CD4-positive, CD25-positive, alpha-beta regulatory T cell (primary cell): ENCODE measurements at regions not wholly inside any gene's neighbourhood (a gene's known extent, or its start where the extent isn't known, plus 50 kb on each side); places are given as distances from the start of the nearest gene placed in this dataset.
"Not testable (repeated sequence)": the region's sequence is repeated elsewhere in the genome, so short reads cannot be mapped to it uniquely, and the experiment has no call there.

Source experiments
- ATAC-seq, 2 donors: fragments of 150-1000 bp; cut with Tn5 transposase; one replicate each; pipeline ENCODE4 v1.10.0; 2021; ENCODE audit warnings: low read depth in 2 of 2, moderate number of reproducible peaks in 2 of 2, moderate library complexity in 1 of 2
- DNase-seq, 3 donors: peaks; one replicate each; pipeline versions ENCODE4 v3.0.0 to v3.0.0-alpha.2; 2012 to 2022; ENCODE audit warnings: mixed read lengths in 1 of 3
- H3K27ac ChIP-seq: one replicate; pipeline ENCODE4 v1.7.0; 2013; ENCODE audit warnings: mild to moderate bottlenecking, low read length; ENCODE audit not compliant: insufficient read depth, poor library complexity, severe bottlenecking
- H3K27me3 ChIP-seq: one replicate; pipeline ENCODE4 v1.7.0; 2013; ENCODE audit warnings: low read length; ENCODE audit not compliant: control insufficient read depth, insufficient read depth
- H3K36me3 ChIP-seq: one replicate; pipeline ENCODE4 v1.7.0; 2013; ENCODE audit warnings: mild to moderate bottlenecking, low read length, moderate library complexity; ENCODE audit not compliant: control insufficient read depth, insufficient read depth
- H3K4me1 ChIP-seq: 2 replicates; pipeline ENCODE4 v1.7.0; 2013; ENCODE audit warnings: mild to moderate bottlenecking, low read length; ENCODE audit not compliant: insufficient read depth, control insufficient read depth, poor library complexity, severe bottlenecking
- H3K4me3 ChIP-seq: one replicate; pipeline ENCODE4 v1.7.0; 2013; ENCODE audit warnings: low read depth, mild to moderate bottlenecking, low read length, moderate library complexity
- H3K9me3 ChIP-seq, 2 experiments: 1 replicate in 1 of 2; 2 replicates in 1 of 2; pipeline ENCODE4 v1.7.0; 2013; ENCODE audit warnings: low read length in 2 of 2, mild to moderate bottlenecking in 1 of 2, moderate library complexity in 1 of 2; ENCODE audit not compliant: control insufficient read depth in 2 of 2
- H3K27ac Mint-ChIP-seq, 3 donors: one replicate each; pipeline ENCODE4 v1.8.0; 2020 to 2022; ENCODE audit warnings: mild to moderate bottlenecking in 3 of 3, mixed read lengths in 3 of 3, moderate library complexity in 2 of 3
- H3K27me3 Mint-ChIP-seq: one replicate; pipeline ENCODE4 v1.8.0; 2022; ENCODE audit warnings: mild to moderate bottlenecking, mixed read lengths
- H3K36me3 Mint-ChIP-seq: one replicate; pipeline ENCODE4 v1.8.0; 2020; ENCODE audit warnings: mixed read lengths
- H3K4me1 Mint-ChIP-seq, 4 donors: one replicate each; pipeline ENCODE4 v1.8.0; 2020 to 2022; ENCODE audit warnings: mixed read lengths in 4 of 4, mild to moderate bottlenecking in 1 of 4
- H3K4me3 Mint-ChIP-seq, 4 donors: one replicate each; pipeline ENCODE4 v1.8.0; 2020 to 2022; ENCODE audit warnings: mild to moderate bottlenecking in 4 of 4, mixed read lengths in 4 of 4, moderate library complexity in 3 of 4
- H3K9me3 Mint-ChIP-seq, 7 donors: one replicate each; pipeline ENCODE4 v1.8.0; 2020 to 2022; ENCODE audit warnings: mixed read lengths in 7 of 7, mild to moderate bottlenecking in 3 of 7, moderate library complexity in 2 of 7

GRCh38 chr2:107747199-107747963 lies 79.3 kb upstream of the RGPD4 start:
- DNase-seq, ATAC-seq, H3K27me3 ChIP-seq, H3K9me3 ChIP-seq, H3K4me1 ChIP-seq, H3K36me3 ChIP-seq, H3K36me3 Mint-ChIP-seq, H3K4me1 Mint-ChIP-seq, H3K9me3 Mint-ChIP-seq, H3K27ac ChIP-seq, H3K4me3 Mint-ChIP-seq, H3K4me3 ChIP-seq, H3K27me3 Mint-ChIP-seq, H3K27ac Mint-ChIP-seq: not testable (repeated sequence)

- H3K9me3 Mint-ChIP-seq: peaks cover 0 to 4% (median 0%) of the 10 kb centered on the region in 7 donors
- H3K4me3 Mint-ChIP-seq: no peak overlapping the region
- no peak overlapping the region for H3K27ac Mint-ChIP-seq
- H3K4me3 ChIP-seq: no peak overlapping the region
- H3K27me3 Mint-ChIP-seq: no peaks in the 10 kb centered on the region
- H3K36me3 Mint-ChIP-seq: no peaks in the 10 kb centered on the region
- H3K4me1 ChIP-seq: no peaks in the 10 kb centered on the region
- H3K27me3 ChIP-seq: no peaks in the 10 kb centered on the region
- H3K4me1 Mint-ChIP-seq: no peaks in the 10 kb centered on the region
- no peak for ATAC-seq
- H3K27ac ChIP-seq: no peak overlapping the region
- H3K9me3 ChIP-seq: no peaks in the 10 kb centered on the region
- DNase-seq: no peak
- H3K36me3 ChIP-seq: no peaks in the 10 kb centered on the region
These were observed 78.6 kb upstream of the RGPD4 start for GRCh38 chr2:107747964-107748583.

GRCh38 chr2:107751936-107752335 lies 74.8 kb upstream of the RGPD4 start:
- Mint-ChIP-seq H3K4me1 (no peaks in the 10 kb centered on the region), H3K9me3 (peaks cover 0 to 4% (median 1%) of the 10 kb centered on the region in 7 donors)

GRCh38 chr2:107753806-107754205 lies 72.9 kb upstream of the RGPD4 start:
- H3K27ac Mint-ChIP-seq, H3K36me3 Mint-ChIP-seq, H3K4me3 Mint-ChIP-seq, H3K4me1 ChIP-seq, H3K36me3 ChIP-seq, ATAC-seq, DNase-seq, H3K9me3 Mint-ChIP-seq, H3K27me3 Mint-ChIP-seq, H3K4me3 ChIP-seq, H3K4me1 Mint-ChIP-seq, H3K27ac ChIP-seq, H3K27me3 ChIP-seq, H3K9me3 ChIP-seq: not testable (repeated sequence)

More at GRCh38 chr2:107751936-107752335, 74.8 kb upstream of the RGPD4 start:
- H3K36me3 Mint-ChIP-seq: no peaks in the 10 kb centered on the region
- Histone ChIP-seq H3K9me3 (no peaks in the 10 kb centered on the region), H3K36me3 (no peaks in the 10 kb centered on the region), H3K4me1 (no peaks in the 10 kb centered on the region), H3K4me3 (no peak overlapping the region), H3K27ac (no peak overlapping the region), H3K27me3 (no peaks in the 10 kb centered on the region)
- H3K27ac Mint-ChIP-seq: no peak overlapping the region
- ATAC-seq (no peak), DNase-seq (no peak)
- H3K27me3 Mint-ChIP-seq: no peaks in the 10 kb centered on the region
- no peak overlapping the region for H3K4me3 Mint-ChIP-seq

DNA sequence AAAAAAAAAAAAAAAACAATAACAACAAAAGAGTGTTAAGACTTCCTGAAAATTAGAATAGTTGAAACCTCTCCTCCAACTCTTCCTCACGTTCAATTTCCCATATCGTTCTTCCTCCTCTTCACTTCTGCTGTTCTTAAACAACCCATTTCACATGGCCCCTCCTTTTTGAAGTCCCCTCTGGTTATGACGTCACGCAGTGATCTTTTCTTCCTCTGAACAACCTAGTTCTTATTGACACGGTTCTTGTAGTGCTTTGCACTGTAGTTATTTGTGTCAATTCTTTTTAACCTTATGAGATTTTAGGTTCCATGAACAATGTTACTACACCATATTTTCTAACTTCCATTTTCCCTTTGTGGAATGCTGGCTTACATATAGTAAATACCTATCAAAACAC lies 69.5 kb upstream of the RGPD4 start:
- Histone ChIP-seq H3K4me1 (no peaks in the 10 kb centered on the region), H3K9me3 (no peaks in the 10 kb centered on the region), H3K27ac (no peak overlapping the region), H3K4me3 (no peak overlapping the region), H3K36me3 (no peaks in the 10 kb centered on the region), H3K27me3 (no peaks in the 10 kb centered on the region)
- H3K27ac Mint-ChIP-seq: no peak overlapping the region
- peaks cover 0 to 6% (median 3%) of the 10 kb centered on the region in 7 donors for H3K9me3 Mint-ChIP-seq
- H3K4me1 Mint-ChIP-seq: no peaks in the 10 kb centered on the region
- no peaks in the 10 kb centered on the region for H3K36me3 Mint-ChIP-seq
- no peak overlapping the region for H3K4me3 Mint-ChIP-seq
- no peak for DNase-seq
- H3K27me3 Mint-ChIP-seq: no peaks in the 10 kb centered on the region
- ATAC-seq: no peak

GRCh38 chr2:107760620-107761364 lies 65.9 kb upstream of the RGPD4 start:
- Mint-ChIP-seq H3K27me3 (no peaks in the 10 kb centered on the region), H3K27ac (no peak overlapping the region), H3K4me3 (no peak overlapping the region), H3K36me3 (no peaks in the 10 kb centered on the region), H3K4me1 (no peaks in the 10 kb centered on the region), H3K9me3 (peaks cover 0 to 6% (median 3%) of the 10 kb centered on the region in 7 donors)
- no peaks in the 10 kb centered on the region for H3K4me1 ChIP-seq
- DNase-seq: no peak
- no peak for ATAC-seq
- no peaks in the 10 kb centered on the region for H3K27me3 ChIP-seq
- H3K9me3 ChIP-seq: no peaks in the 10 kb centered on the region
- H3K27ac ChIP-seq: no peak overlapping the region
- no peak overlapping the region for H3K4me3 ChIP-seq
- no peaks in the 10 kb centered on the region for H3K36me3 ChIP-seq

DNA sequence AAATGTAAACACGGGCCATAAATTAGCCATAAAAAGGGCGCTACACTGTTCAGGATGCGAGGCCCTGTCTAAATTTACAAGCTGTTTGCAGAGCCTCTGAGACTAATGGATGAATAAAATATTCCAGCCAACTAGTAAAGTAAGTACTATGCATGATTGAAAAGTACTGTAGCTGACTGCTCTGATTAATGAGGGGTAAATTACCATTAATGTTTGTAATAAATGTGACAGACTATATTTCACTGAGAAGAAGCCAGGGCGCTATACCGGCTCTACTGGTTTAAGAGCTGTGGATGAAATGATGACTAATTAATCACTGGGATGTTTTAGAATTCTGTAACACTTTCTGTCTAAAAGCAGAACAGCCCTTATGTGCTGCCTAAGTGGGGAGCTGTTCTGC lies 54.3 kb upstream of the RGPD4 start:
- Mint-ChIP-seq H3K27me3 (peaks cover 4% of the 10 kb centered on the region), H3K36me3 (no peaks in the 10 kb centered on the region), H3K4me1 (no peaks in the 10 kb centered on the region), H3K9me3 (peaks cover 0 to 2% (median 0%) of the 10 kb centered on the region in 7 donors), H3K27ac (no peak overlapping the region), H3K4me3 (no peak overlapping the region)
- Histone ChIP-seq H3K9me3 (no peaks in the 10 kb centered on the region), H3K36me3 (no peaks in the 10 kb centered on the region), H3K27ac (no peak overlapping the region), H3K4me1 (no peaks in the 10 kb centered on the region), H3K27me3 (peaks cover 2% of the 10 kb centered on the region), H3K4me3 (no peak overlapping the region)
- ATAC-seq (no peak), DNase-seq (no peak)
